GM23338 (cell line): ENCODE measurements at regions not wholly inside any gene's neighbourhood (a gene's known extent, or its start where the extent isn't known, plus 50 kb on each side); places are given as distances from the start of the nearest gene placed in this dataset.

ENCODE experiments used
- CREB1 ChIP-seq: fragments of 250-450 bp; sonication (Bioruptor Pico); IDR thresholded peaks from 2 replicates; pipeline ENCODE4 v1.5.0; 2020; ENCODE audit warnings: low read depth, mild to moderate bottlenecking, moderate library complexity
- EZH2 ChIP-seq: fragments of 200-600 bp; sonication (generic); IDR thresholded peaks from one replicate; pipeline ENCODE4 v1.8.0; 2017; ENCODE audit warnings: antibody characterized with exemption, mild to moderate bottlenecking, low read depth; ENCODE audit not compliant: unreplicated experiment
- EZH2phosphoT487 ChIP-seq: fragments of 200-600 bp; sonication (generic); IDR thresholded peaks from one replicate; pipeline ENCODE4 v1.8.1; 2018; ENCODE audit warnings: antibody characterized with exemption; ENCODE audit not compliant: unreplicated experiment
- POLR2AphosphoS5 ChIP-seq: IDR thresholded peaks from 2 replicates; pipeline ENCODE4 v1.6.1; 2016; ENCODE audit warnings: antibody characterized with exemption, low read depth
- ZNF114 ChIP-seq: fragments of 250-450 bp; sonication (Bioruptor Pico); IDR thresholded peaks from 2 replicates; pipeline ENCODE4 v1.5.0; 2020; ENCODE audit warnings: mild to moderate bottlenecking, moderate library complexity
- TF ChIP-seq, protein P1 (sequence below), 2 experiments: fragments of 200-600 bp in 1 of 2; sonication (generic) in 1 of 2; conservative IDR thresholded peaks; 2 replicates each; pipeline versions ENCODE4 v1.5.1 to v1.6.1; 2016 to 2017; ENCODE audit warnings: antibody characterized with exemption in 2 of 2, low read depth in 2 of 2, mild to moderate bottlenecking in 2 of 2, moderate library complexity in 1 of 2
- TF ChIP-seq, protein P2 (sequence below): IDR thresholded peaks from one replicate; pipeline ENCODE4 v1.6.1; 2018; ENCODE audit warnings: antibody characterized with exemption; ENCODE audit not compliant: unreplicated experiment
- TF ChIP-seq, protein P3 (sequence below): IDR thresholded peaks from 2 replicates; pipeline ENCODE4 v1.6.1; 2016; ENCODE audit warnings: antibody characterized with exemption

DNA sequence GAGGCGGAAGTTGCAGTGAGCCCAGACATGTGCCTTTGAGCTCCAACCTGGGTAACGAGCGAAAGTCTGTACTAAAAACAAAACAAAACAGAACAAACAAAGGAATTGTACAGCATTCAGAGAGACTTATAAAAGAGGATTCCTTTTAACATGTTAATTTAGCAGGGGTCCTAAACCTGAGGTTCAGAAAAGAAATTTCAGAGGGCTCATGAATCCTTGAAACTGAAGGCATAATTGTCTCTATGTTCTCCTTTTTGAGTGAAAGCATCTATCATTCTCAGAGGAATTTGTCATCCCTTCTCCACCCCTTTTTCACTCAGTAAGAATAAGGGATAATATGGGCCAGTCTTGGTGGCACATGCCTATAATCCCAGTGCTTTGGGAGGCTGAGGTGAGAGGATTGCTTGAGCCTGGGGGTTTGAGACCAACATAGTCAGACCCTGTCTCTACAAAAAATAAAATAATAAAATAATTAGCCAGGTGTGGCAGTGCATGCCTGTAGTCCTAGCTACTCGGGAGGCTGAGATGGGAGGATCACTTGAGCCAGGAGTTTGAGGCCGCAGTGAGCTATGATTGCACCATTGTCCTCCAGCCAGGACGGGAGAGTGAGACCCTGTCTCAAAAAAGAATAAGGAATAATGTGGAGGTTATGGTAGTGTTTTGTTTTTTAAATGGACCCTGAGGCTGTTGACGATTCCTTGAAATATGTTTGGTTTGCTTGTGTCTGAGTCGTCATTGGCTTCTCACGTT is 309.1 kb upstream of the C2CD4B start:
- TF ChIP-seq, protein P1, sequence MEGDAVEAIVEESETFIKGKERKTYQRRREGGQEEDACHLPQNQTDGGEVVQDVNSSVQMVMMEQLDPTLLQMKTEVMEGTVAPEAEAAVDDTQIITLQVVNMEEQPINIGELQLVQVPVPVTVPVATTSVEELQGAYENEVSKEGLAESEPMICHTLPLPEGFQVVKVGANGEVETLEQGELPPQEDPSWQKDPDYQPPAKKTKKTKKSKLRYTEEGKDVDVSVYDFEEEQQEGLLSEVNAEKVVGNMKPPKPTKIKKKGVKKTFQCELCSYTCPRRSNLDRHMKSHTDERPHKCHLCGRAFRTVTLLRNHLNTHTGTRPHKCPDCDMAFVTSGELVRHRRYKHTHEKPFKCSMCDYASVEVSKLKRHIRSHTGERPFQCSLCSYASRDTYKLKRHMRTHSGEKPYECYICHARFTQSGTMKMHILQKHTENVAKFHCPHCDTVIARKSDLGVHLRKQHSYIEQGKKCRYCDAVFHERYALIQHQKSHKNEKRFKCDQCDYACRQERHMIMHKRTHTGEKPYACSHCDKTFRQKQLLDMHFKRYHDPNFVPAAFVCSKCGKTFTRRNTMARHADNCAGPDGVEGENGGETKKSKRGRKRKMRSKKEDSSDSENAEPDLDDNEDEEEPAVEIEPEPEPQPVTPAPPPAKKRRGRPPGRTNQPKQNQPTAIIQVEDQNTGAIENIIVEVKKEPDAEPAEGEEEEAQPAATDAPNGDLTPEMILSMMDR (conservative IDR thresholded peaks at IDR 0.05; ENCODE audit: low read depth in 2 of 2), result no peak
- TF ChIP-seq CREB1 (CRISPR knock-in tag) (no peak), POLR2AphosphoS5 (no peak), EZH2 (no peak), EZH2phosphoT487 (no peak), ZNF114 (0 out of 2 replicates have a peak, but pooled peaks have one; percentile 36)
- TF ChIP-seq, protein P2, sequence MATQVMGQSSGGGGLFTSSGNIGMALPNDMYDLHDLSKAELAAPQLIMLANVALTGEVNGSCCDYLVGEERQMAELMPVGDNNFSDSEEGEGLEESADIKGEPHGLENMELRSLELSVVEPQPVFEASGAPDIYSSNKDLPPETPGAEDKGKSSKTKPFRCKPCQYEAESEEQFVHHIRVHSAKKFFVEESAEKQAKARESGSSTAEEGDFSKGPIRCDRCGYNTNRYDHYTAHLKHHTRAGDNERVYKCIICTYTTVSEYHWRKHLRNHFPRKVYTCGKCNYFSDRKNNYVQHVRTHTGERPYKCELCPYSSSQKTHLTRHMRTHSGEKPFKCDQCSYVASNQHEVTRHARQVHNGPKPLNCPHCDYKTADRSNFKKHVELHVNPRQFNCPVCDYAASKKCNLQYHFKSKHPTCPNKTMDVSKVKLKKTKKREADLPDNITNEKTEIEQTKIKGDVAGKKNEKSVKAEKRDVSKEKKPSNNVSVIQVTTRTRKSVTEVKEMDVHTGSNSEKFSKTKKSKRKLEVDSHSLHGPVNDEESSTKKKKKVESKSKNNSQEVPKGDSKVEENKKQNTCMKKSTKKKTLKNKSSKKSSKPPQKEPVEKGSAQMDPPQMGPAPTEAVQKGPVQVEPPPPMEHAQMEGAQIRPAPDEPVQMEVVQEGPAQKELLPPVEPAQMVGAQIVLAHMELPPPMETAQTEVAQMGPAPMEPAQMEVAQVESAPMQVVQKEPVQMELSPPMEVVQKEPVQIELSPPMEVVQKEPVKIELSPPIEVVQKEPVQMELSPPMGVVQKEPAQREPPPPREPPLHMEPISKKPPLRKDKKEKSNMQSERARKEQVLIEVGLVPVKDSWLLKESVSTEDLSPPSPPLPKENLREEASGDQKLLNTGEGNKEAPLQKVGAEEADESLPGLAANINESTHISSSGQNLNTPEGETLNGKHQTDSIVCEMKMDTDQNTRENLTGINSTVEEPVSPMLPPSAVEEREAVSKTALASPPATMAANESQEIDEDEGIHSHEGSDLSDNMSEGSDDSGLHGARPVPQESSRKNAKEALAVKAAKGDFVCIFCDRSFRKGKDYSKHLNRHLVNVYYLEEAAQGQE, result no peak
- TF ChIP-seq, protein P3, sequence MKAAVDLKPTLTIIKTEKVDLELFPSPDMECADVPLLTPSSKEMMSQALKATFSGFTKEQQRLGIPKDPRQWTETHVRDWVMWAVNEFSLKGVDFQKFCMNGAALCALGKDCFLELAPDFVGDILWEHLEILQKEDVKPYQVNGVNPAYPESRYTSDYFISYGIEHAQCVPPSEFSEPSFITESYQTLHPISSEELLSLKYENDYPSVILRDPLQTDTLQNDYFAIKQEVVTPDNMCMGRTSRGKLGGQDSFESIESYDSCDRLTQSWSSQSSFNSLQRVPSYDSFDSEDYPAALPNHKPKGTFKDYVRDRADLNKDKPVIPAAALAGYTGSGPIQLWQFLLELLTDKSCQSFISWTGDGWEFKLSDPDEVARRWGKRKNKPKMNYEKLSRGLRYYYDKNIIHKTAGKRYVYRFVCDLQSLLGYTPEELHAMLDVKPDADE, result no peak
